ENCODE measurements at regions not wholly inside any gene's neighbourhood (a gene's known extent, or its start where the extent isn't known, plus 50 kb on each side); places are given as distances from the start of the nearest gene placed in this dataset.

DNA sequence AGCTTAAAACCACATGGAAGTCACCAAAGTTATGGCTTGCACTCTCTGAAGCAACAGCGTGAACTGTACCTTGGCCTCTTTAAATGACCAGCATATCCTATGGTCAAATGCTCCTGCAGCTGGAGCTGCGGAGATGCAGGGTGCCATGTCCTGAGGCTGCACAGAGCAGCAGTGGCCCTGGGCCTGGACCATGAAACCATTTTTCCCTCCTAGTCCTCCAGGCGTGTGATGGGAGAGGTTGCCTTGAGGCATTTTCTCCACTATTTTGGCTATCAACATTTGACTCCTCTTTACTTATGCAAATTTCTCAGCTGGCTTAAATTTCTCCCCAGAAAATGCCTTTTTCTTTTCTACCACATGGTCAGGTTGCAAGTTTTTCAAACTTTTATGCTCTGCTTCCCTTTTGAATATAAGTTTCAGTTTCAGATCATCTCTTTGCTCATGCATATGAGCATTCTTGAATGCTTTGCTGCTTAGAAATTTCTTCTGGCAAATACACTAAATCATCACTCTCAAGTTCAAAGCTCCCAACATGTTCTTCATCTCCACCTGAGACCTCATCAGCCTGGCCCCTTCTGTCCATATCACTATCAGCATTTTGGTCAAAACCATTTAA, 82.9 kb upstream of the TMEFF2 start:
- no peaks in the 10 kb centered on the region for H3K9me2 ChIP-seq (ENCODE audit: insufficient read depth)
- no peak overlapping the region for H3K4me2 ChIP-seq (ENCODE audit: low read length)
- H3K27ac ChIP-seq (ENCODE audit: low read depth, low read length), result no peak overlapping the region
- intact Hi-C loops (cut with micrococcal nuclease), result no loop called here
- ATAC-seq (no peak), DNase-seq (ENCODE audit: low read depth, low spot score) (no peak)
- no peaks in the 10 kb centered on the region for H3K27me3 ChIP-seq (ENCODE audit: insufficient read depth, low read length)
- H3K79me2 ChIP-seq (ENCODE audit: insufficient read depth, low read length), result no peaks in the 10 kb centered on the region
- no peaks in the 10 kb centered on the region for H3K9me3 ChIP-seq (ENCODE audit: control insufficient read depth in 1 of 2, insufficient read depth in 1 of 2, low read depth in 1 of 2, low read length in 2 of 2)
- ChIA-PET CTCF (no interaction called here), POLR2A (no interaction called here), RAD21 (ENCODE audit: low non-redundant PET in 1 of 2, low total read pairs in 2 of 2, uncharacterized antibody in 2 of 2, unreplicated experiment in 2 of 2) (no interaction called here)
- TF ChIP-seq ZNF274 (IDR thresholded peaks at IDR 0.05; ENCODE audit: low read depth, low read length) (no peak), SIN3A (IDR thresholded peaks at IDR 0.05; ENCODE audit: low read depth) (no peak), FOSL1 (IDR thresholded peaks at IDR 0.05; ENCODE audit: low read depth) (no peak), POLR2AphosphoS5 (IDR thresholded peaks at IDR 0.05; ENCODE audit: low read depth, low read length) (no peak), CBX3 (IDR thresholded peaks at IDR 0.05; ENCODE audit: low read depth) (no peak), ZFX (IDR thresholded peaks at IDR 0.05) (no peak), EZH2 (IDR thresholded peaks at IDR 0.05) (no peak), JUND (IDR thresholded peaks at IDR 0.05) (no peak), TCF7L2 (IDR thresholded peaks at IDR 0.05; ENCODE audit: borderline replicate concordance, extremely low read depth, insufficient read depth, insufficient read length) (no peak), ELF1 (IDR thresholded peaks at IDR 0.05; ENCODE audit: borderline replicate concordance, low read depth) (no peak), RAD21 (IDR thresholded peaks at IDR 0.05; ENCODE audit: low read depth) (no peak), SP1 (IDR thresholded peaks at IDR 0.05; ENCODE audit: low read depth) (no peak), POLR2A (IDR thresholded peaks at IDR 0.05; ENCODE audit: borderline replicate concordance, extremely low read depth, insufficient read depth, insufficient read length) (no peak)
- TF ChIP-seq, protein P1, sequence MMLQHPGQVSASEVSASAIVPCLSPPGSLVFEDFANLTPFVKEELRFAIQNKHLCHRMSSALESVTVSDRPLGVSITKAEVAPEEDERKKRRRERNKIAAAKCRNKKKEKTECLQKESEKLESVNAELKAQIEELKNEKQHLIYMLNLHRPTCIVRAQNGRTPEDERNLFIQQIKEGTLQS (IDR thresholded peaks at IDR 0.05), result no peak
- TF ChIP-seq, protein P2, sequence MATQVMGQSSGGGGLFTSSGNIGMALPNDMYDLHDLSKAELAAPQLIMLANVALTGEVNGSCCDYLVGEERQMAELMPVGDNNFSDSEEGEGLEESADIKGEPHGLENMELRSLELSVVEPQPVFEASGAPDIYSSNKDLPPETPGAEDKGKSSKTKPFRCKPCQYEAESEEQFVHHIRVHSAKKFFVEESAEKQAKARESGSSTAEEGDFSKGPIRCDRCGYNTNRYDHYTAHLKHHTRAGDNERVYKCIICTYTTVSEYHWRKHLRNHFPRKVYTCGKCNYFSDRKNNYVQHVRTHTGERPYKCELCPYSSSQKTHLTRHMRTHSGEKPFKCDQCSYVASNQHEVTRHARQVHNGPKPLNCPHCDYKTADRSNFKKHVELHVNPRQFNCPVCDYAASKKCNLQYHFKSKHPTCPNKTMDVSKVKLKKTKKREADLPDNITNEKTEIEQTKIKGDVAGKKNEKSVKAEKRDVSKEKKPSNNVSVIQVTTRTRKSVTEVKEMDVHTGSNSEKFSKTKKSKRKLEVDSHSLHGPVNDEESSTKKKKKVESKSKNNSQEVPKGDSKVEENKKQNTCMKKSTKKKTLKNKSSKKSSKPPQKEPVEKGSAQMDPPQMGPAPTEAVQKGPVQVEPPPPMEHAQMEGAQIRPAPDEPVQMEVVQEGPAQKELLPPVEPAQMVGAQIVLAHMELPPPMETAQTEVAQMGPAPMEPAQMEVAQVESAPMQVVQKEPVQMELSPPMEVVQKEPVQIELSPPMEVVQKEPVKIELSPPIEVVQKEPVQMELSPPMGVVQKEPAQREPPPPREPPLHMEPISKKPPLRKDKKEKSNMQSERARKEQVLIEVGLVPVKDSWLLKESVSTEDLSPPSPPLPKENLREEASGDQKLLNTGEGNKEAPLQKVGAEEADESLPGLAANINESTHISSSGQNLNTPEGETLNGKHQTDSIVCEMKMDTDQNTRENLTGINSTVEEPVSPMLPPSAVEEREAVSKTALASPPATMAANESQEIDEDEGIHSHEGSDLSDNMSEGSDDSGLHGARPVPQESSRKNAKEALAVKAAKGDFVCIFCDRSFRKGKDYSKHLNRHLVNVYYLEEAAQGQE (IDR thresholded peaks at IDR 0.05; ENCODE audit: low read depth), result no peak
- TF ChIP-seq, protein P3, sequence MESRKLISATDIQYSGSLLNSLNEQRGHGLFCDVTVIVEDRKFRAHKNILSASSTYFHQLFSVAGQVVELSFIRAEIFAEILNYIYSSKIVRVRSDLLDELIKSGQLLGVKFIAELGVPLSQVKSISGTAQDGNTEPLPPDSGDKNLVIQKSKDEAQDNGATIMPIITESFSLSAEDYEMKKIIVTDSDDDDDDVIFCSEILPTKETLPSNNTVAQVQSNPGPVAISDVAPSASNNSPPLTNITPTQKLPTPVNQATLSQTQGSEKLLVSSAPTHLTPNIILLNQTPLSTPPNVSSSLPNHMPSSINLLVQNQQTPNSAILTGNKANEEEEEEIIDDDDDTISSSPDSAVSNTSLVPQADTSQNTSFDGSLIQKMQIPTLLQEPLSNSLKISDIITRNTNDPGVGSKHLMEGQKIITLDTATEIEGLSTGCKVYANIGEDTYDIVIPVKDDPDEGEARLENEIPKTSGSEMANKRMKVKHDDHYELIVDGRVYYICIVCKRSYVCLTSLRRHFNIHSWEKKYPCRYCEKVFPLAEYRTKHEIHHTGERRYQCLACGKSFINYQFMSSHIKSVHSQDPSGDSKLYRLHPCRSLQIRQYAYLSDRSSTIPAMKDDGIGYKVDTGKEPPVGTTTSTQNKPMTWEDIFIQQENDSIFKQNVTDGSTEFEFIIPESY (IDR thresholded peaks at IDR 0.05; ENCODE audit: extremely low read depth, insufficient replicate concordance, low read length), result no peak
- TF ChIP-seq, protein P4, sequence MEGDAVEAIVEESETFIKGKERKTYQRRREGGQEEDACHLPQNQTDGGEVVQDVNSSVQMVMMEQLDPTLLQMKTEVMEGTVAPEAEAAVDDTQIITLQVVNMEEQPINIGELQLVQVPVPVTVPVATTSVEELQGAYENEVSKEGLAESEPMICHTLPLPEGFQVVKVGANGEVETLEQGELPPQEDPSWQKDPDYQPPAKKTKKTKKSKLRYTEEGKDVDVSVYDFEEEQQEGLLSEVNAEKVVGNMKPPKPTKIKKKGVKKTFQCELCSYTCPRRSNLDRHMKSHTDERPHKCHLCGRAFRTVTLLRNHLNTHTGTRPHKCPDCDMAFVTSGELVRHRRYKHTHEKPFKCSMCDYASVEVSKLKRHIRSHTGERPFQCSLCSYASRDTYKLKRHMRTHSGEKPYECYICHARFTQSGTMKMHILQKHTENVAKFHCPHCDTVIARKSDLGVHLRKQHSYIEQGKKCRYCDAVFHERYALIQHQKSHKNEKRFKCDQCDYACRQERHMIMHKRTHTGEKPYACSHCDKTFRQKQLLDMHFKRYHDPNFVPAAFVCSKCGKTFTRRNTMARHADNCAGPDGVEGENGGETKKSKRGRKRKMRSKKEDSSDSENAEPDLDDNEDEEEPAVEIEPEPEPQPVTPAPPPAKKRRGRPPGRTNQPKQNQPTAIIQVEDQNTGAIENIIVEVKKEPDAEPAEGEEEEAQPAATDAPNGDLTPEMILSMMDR (IDR thresholded peaks at IDR 0.05 in 2 of 3, conservative IDR thresholded peaks at IDR 0.05 in 1 of 3; ENCODE audit: borderline replicate concordance in 1 of 3, insufficient read depth in 1 of 3, low read depth in 2 of 3, low read length in 2 of 3), result no peak
- H3K4me1 ChIP-seq (ENCODE audit: control insufficient read depth in 1 of 2, insufficient read depth in 2 of 2, low read length in 2 of 2), result no peaks in the 10 kb centered on the region
- H3K9ac ChIP-seq (ENCODE audit: low read length), result no peak overlapping the region
- no peak overlapping the region for H3K4me3 ChIP-seq (replicated peaks in 1 of 2; ENCODE audit: low read depth in 1 of 2, low read length in 2 of 2)
- no peaks in the 10 kb centered on the region for H4K20me1 ChIP-seq (ENCODE audit: insufficient read depth)
- H3K36me3 ChIP-seq (ENCODE audit: control insufficient read depth in 1 of 2, insufficient read depth in 2 of 2, low read length in 2 of 2), result no peaks in the 10 kb centered on the region
- no peak overlapping the region for H2AFZ ChIP-seq (ENCODE audit: low read depth, low read length, poor library complexity, severe bottlenecking)
- BruUV-seq (replicated peaks), result no TSS peak

Measured in HCT116 (cell line).